ENCODE measurements at regions not wholly inside any gene's neighbourhood (a gene's known extent, or its start where the extent isn't known, plus 50 kb on each side); places are given as distances from the start of the nearest gene placed in this dataset.
"Not testable (repeated sequence)": the region's sequence is repeated elsewhere in the genome, so short reads cannot be mapped to it uniquely, and the experiment has no call there.

GRCh38 chr7:81070956-81071355 lies 152.1 kb upstream of the SEMA3C start:
- WGBS (ENCODE audit: insufficient coverage), result 92% methylated on average over 21 of the region's 21 CpGs
- no peaks in the 10 kb centered on the region for H3K9me3 ChIP-seq (ENCODE audit: control insufficient read depth, insufficient read depth, low read length)
- H3K4me3 ChIP-seq (ENCODE audit: low read depth, low read length), result no peak overlapping the region

DNA sequence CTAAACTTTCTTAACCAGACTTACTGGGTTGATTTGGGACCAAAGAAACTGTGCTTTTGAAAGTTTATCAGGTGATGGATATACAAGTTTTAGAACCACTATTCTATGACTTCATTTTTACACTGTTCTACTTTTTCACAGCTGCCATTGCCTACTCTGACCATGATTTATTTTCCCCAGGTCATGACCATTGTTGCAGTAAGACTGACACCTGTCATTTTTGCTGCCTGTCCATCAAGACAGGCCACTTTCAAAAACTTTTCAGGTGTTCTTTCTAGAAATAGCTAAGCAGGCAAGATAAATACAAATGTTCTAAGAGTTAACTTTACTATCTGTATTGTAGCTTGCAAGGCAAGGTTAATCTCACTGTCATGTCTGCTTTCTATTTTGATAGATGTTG lies 147.9 kb upstream of the SEMA3C start:
- DNase-seq (ENCODE audit: low read depth in 4 of 6, low spot score in 6 of 6), result no peak
- no peaks in the 10 kb centered on the region for H3K4me1 ChIP-seq (ENCODE audit: control insufficient read depth, insufficient read depth, low read length)

More at GRCh38 chr7:81070956-81071355, 152.1 kb upstream of the SEMA3C start:
- no peaks in the 10 kb centered on the region for H3K4me1 ChIP-seq (ENCODE audit: control insufficient read depth, insufficient read depth, low read length)
- no peaks in the 10 kb centered on the region for H3K36me3 ChIP-seq (ENCODE audit: control insufficient read depth, insufficient read depth, low read length)
- H3K27me3 ChIP-seq (ENCODE audit: control insufficient read depth, insufficient read depth, low read length), result no peaks in the 10 kb centered on the region
- no peak for DNase-seq (ENCODE audit: low read depth in 4 of 6, low spot score in 6 of 6)
- no peak overlapping the region for H3K27ac ChIP-seq (ENCODE audit: low read depth, low read length)

GRCh38 chr7:81064426-81064825 lies 145.6 kb upstream of the SEMA3C start:
- WGBS (ENCODE audit: insufficient coverage), result no CpG with 5 or more reads among the region's 1 CpG
- H3K36me3 ChIP-seq (ENCODE audit: control insufficient read depth, insufficient read depth, low read length), result no peaks in the 10 kb centered on the region
- H3K9me3 ChIP-seq (ENCODE audit: control insufficient read depth, insufficient read depth, low read length), result no peaks in the 10 kb centered on the region
- H3K27ac ChIP-seq (ENCODE audit: low read depth, low read length), result peak overlapping the region; percentile 75
- no peak overlapping the region for H3K4me3 ChIP-seq (ENCODE audit: low read depth, low read length)
- peak in 4 of 6 donors; percentile 4 to 40 (median 22) for DNase-seq (ENCODE audit: low read depth in 4 of 6, low spot score in 6 of 6)
- no peaks in the 10 kb centered on the region for H3K27me3 ChIP-seq (ENCODE audit: control insufficient read depth, insufficient read depth, low read length)
- H3K4me1 ChIP-seq (ENCODE audit: control insufficient read depth, insufficient read depth, low read length), result no peaks in the 10 kb centered on the region

More for the DNA sequence above, 147.9 kb upstream of the SEMA3C start:
- Histone ChIP-seq H3K27ac (ENCODE audit: low read depth, low read length) (no peak overlapping the region), H3K4me3 (ENCODE audit: low read depth, low read length) (no peak overlapping the region), H3K27me3 (ENCODE audit: control insufficient read depth, insufficient read depth, low read length) (no peaks in the 10 kb centered on the region), H3K9me3 (ENCODE audit: control insufficient read depth, insufficient read depth, low read length) (no peaks in the 10 kb centered on the region), H3K36me3 (ENCODE audit: control insufficient read depth, insufficient read depth, low read length) (no peaks in the 10 kb centered on the region)

DNA sequence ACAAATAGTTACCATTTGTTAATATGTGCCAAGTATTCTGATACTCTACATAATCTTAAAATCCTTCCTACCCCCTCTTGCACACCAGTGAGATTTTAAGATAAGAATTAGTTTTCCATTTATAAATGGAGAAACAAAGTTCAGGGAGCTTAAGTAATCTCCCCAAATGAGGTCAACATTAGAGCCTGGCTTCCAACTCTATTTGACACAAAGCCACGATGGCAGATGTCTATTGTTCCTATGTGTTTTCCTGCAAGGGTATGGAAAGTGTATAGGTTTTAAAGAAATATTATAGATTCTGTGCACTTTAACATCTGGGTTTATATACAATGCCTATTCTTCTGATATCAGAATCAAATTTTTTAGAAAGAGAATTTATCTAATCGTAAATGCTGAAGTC lies 143.9 kb upstream of the SEMA3C start:
- H3K9me3 ChIP-seq (ENCODE audit: control insufficient read depth, insufficient read depth, low read length), result no peaks in the 10 kb centered on the region
- no peak overlapping the region for H3K4me3 ChIP-seq (ENCODE audit: low read depth, low read length)
- WGBS (ENCODE audit: insufficient coverage), result no CpG with 5 or more reads among the region's 2 CpGs
- H3K27me3 ChIP-seq (ENCODE audit: control insufficient read depth, insufficient read depth, low read length), result no peaks in the 10 kb centered on the region
- no peaks in the 10 kb centered on the region for H3K4me1 ChIP-seq (ENCODE audit: control insufficient read depth, insufficient read depth, low read length)
- no peak for DNase-seq (ENCODE audit: low read depth in 4 of 6, low spot score in 6 of 6)
- no peak overlapping the region for H3K27ac ChIP-seq (ENCODE audit: low read depth, low read length)
- H3K36me3 ChIP-seq (ENCODE audit: control insufficient read depth, insufficient read depth, low read length), result no peaks in the 10 kb centered on the region

- not testable (repeated sequence) for H3K9me3 ChIP-seq (ENCODE audit: control insufficient read depth, insufficient read depth, low read length); H3K36me3 ChIP-seq (ENCODE audit: control insufficient read depth, insufficient read depth, low read length); H3K4me1 ChIP-seq (ENCODE audit: control insufficient read depth, insufficient read depth, low read length); H3K4me3 ChIP-seq (ENCODE audit: low read depth, low read length); DNase-seq (ENCODE audit: low read depth in 4 of 6, low spot score in 6 of 6); H3K27me3 ChIP-seq (ENCODE audit: control insufficient read depth, insufficient read depth, low read length); H3K27ac ChIP-seq (ENCODE audit: low read depth, low read length)
- WGBS (ENCODE audit: insufficient coverage), result 98% methylated on average over 15 of the region's 19 CpGs
Measured at GRCh38 chr7:81057469-81057868, 138.6 kb upstream of the SEMA3C start.

DNA sequence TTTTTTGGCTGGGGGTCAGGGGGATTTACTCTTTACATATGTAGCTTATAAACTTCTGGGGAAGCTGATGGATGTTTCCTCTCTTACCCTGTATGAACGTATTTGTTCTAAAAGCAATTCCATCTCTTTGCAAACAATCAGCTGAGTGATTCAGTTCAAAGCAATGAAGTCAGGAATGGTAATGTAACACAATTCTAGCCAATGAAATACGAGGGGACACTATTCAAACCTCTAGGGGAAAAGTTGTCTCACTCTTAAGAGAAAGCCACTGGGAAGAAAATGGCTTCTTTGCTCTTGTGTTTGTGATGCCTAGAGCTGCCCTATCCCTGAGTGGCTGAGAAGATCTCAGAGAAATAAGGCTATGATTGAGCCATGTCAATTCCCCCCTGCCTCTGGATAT lies 134.8 kb upstream of the SEMA3C start:
- Histone ChIP-seq H3K4me1 (ENCODE audit: control insufficient read depth, insufficient read depth, low read length) (no peaks in the 10 kb centered on the region), H3K27ac (ENCODE audit: low read depth, low read length) (no peak overlapping the region), H3K27me3 (ENCODE audit: control insufficient read depth, insufficient read depth, low read length) (no peaks in the 10 kb centered on the region), H3K36me3 (ENCODE audit: control insufficient read depth, insufficient read depth, low read length) (no peaks in the 10 kb centered on the region), H3K4me3 (ENCODE audit: low read depth, low read length) (no peak overlapping the region), H3K9me3 (ENCODE audit: control insufficient read depth, insufficient read depth, low read length) (no peaks in the 10 kb centered on the region)
- 67% methylated on average over 1 of the region's 2 CpGs for WGBS (ENCODE audit: insufficient coverage)
- no peak for DNase-seq (ENCODE audit: low read depth in 4 of 6, low spot score in 6 of 6)

DNA sequence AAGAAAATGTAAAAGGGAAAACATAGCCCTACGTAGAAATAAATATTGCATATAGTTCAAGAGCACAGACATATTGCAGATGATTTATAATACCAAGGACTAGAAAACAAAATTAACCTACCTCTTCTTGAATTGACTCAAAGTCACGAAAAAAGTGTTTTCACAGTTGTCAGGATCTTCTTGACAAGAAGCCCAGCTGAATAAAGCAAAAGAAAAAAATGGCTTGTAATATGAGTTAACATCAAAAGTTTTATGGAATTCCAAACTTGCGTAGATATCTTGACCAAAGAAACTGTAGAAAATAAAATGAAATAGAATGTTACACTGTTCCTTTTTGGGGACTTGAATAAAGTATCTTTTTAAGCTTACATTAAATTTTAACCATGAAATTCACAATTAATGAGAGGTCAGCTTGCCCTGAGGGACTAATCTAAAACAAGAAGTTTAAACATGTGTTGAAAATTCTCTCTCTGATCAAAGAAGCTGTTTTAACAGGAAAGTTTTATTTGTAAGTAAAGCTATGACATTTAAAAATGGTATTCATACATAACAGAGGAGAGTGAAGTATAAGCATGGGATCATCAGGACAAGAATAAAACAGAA lies 133.1 kb upstream of the SEMA3C start:
- H3K27ac ChIP-seq (ENCODE audit: low read depth, low read length), result no peak overlapping the region
- H3K4me1 ChIP-seq (ENCODE audit: control insufficient read depth, insufficient read depth, low read length), result no peaks in the 10 kb centered on the region
- H3K27me3 ChIP-seq (ENCODE audit: control insufficient read depth, insufficient read depth, low read length), result no peaks in the 10 kb centered on the region
- no peaks in the 10 kb centered on the region for H3K9me3 ChIP-seq (ENCODE audit: control insufficient read depth, insufficient read depth, low read length)
- H3K4me3 ChIP-seq (ENCODE audit: low read depth, low read length), result no peak overlapping the region
- no peak for DNase-seq (ENCODE audit: low read depth in 4 of 6, low spot score in 6 of 6)
- H3K36me3 ChIP-seq (ENCODE audit: control insufficient read depth, insufficient read depth, low read length), result no peaks in the 10 kb centered on the region
- no CpG with 5 or more reads among the region's 3 CpGs for WGBS (ENCODE audit: insufficient coverage)

DNA sequence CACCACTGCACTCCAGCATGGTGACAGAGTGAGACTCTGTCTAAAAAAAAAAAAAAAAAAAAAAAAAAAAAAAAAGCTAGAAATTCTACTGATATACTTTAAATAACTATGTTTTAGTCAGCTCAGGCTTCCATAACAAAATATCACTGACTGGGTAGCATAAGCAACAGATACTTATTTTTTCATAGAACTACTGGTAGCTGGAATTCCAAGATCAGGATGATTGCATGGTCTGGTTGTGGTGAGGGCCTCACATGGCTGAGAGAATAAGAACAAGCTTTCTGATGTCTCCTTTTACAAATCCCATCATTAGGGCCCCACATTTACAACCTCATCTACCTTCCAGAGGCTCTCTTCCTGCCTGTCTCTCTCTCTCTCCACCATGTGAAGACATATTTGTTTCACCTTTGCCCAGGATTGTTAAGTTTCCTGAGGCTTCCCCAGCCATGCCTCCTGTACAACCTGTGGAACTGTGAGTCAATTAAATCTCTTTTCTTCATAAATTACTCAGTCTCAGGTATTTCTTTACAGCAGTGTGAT lies 126.7 kb upstream of the SEMA3C start:
- DNase-seq (ENCODE audit: low read depth in 4 of 6, low spot score in 6 of 6), result no peak
- H3K4me1 ChIP-seq (ENCODE audit: control insufficient read depth, insufficient read depth, low read length), result no peaks in the 10 kb centered on the region
- no peak overlapping the region for H3K27ac ChIP-seq (ENCODE audit: low read depth, low read length)
- H3K27me3 ChIP-seq (ENCODE audit: control insufficient read depth, insufficient read depth, low read length), result no peaks in the 10 kb centered on the region
- no peaks in the 10 kb centered on the region for H3K36me3 ChIP-seq (ENCODE audit: control insufficient read depth, insufficient read depth, low read length)
- no peak overlapping the region for H3K4me3 ChIP-seq (ENCODE audit: low read depth, low read length)
- H3K9me3 ChIP-seq (ENCODE audit: control insufficient read depth, insufficient read depth, low read length), result no peaks in the 10 kb centered on the region

- H3K4me3 ChIP-seq (ENCODE audit: low read depth, low read length); H3K4me1 ChIP-seq (ENCODE audit: control insufficient read depth, insufficient read depth, low read length); H3K27ac ChIP-seq (ENCODE audit: low read depth, low read length); H3K27me3 ChIP-seq (ENCODE audit: control insufficient read depth, insufficient read depth, low read length); H3K9me3 ChIP-seq (ENCODE audit: control insufficient read depth, insufficient read depth, low read length); H3K36me3 ChIP-seq (ENCODE audit: control insufficient read depth, insufficient read depth, low read length); DNase-seq (ENCODE audit: low read depth in 4 of 6, low spot score in 6 of 6): not testable (repeated sequence)
- WGBS (ENCODE audit: insufficient coverage), result 92% methylated on average over 19 of the region's 21 CpGs
Measured at GRCh38 chr7:81042646-81043045, 123.8 kb upstream of the SEMA3C start.

- Histone ChIP-seq H3K36me3 (ENCODE audit: control insufficient read depth, insufficient read depth, low read length) (no peaks in the 10 kb centered on the region), H3K9me3 (ENCODE audit: control insufficient read depth, insufficient read depth, low read length) (no peaks in the 10 kb centered on the region), H3K4me1 (ENCODE audit: control insufficient read depth, insufficient read depth, low read length) (no peaks in the 10 kb centered on the region), H3K4me3 (ENCODE audit: low read depth, low read length) (no peak overlapping the region), H3K27me3 (ENCODE audit: control insufficient read depth, insufficient read depth, low read length) (no peaks in the 10 kb centered on the region), H3K27ac (ENCODE audit: low read depth, low read length) (no peak overlapping the region)
- WGBS (ENCODE audit: insufficient coverage), result no CpG with 5 or more reads among the region's 1 CpG
- DNase-seq (ENCODE audit: low read depth in 4 of 6, low spot score in 6 of 6), result no peak
Measured at GRCh38 chr7:81040496-81040895, 121.6 kb upstream of the SEMA3C start.
